K562 (cell line): ENCODE measurements at regions not wholly inside any gene's neighbourhood (a gene's known extent, or its start where the extent isn't known, plus 50 kb on each side); places are given as distances from the start of the nearest gene placed in this dataset.

ENCODE experiments used
- ATAC-seq: fragments of 200-7000 bp; cut with Tn5 transposase; 3 replicates; pipeline ENCODE4 v1.9.1; 2020; ENCODE audit warnings: moderate library complexity
- BruUV-seq: library from RNA; stranded (reverse); fragments of 400-500 nt; replicated peaks from 2 replicates; lab custom pipeline; 2021; lab: Mats Ljungman, UMichigan
- CTCF ChIA-PET: fragments of 300-600 bp; formaldehyde crosslinking; extraction: SDS; loops from one replicate; lab custom pipeline; 2021; ENCODE audit warnings: low intra/inter-chr PET ratio; lab: Yijun Ruan, JAX
- POLR2A ChIA-PET: fragments of 300-600, 350-650 bp; sonication (Branson Sonifier 250); formaldehyde crosslinking; extraction: SDS; loops from one replicate; lab custom pipeline; 2021; ENCODE audit warnings: antibody characterized with exemption, inconsistent platforms; lab: Yijun Ruan, JAX
- DNase-seq, 4 experiments: peaks; one replicate each; pipeline versions ENCODE4 v3.0.0 to v3.0.0-alpha.2; 2011 to 2018; ENCODE audit warnings: low spot score in 3 of 4, mixed read lengths in 3 of 4; ENCODE audit errors: extremely low read depth in 1 of 4
- FAIRE-seq: peaks from 2 replicates; lab custom pipeline; 2011; peaks lifted over from hg19 to GRCh38; lab: Jason Lieb, UNC
- H2AFZ ChIP-seq: 2 replicates; pipeline ENCODE4 v1.6.0; 2011; ENCODE audit warnings: low read depth, low read length, control low read depth, inconsistent platforms
- H3K27ac ChIP-seq: fragments of 200-600 bp; 3 replicates; pipeline ENCODE4 v1.8.0; 2011; ENCODE audit warnings: low read depth, mild to moderate bottlenecking, control low read depth, inconsistent platforms, low read length, moderate library complexity, mixed read lengths; ENCODE audit errors: extremely low read depth
- H3K27me3 ChIP-seq, 2 experiments: fragments of 300-600 bp in 1 of 2; 2 replicates in 1 of 2; 3 replicates in 1 of 2; pipeline versions ENCODE4 v1.6.0 to v1.8.0; 2011; ENCODE audit warnings: inconsistent platforms in 2 of 2, low read length in 2 of 2, mild to moderate bottlenecking in 1 of 2, mixed read lengths in 1 of 2, moderate library complexity in 1 of 2; ENCODE audit not compliant: control insufficient read depth in 2 of 2, insufficient read depth in 2 of 2
- H3K36me3 ChIP-seq: fragments of 300-600 bp; 3 replicates; pipeline ENCODE4 v1.8.0; 2011; ENCODE audit warnings: mild to moderate bottlenecking, low read length, inconsistent platforms; ENCODE audit not compliant: control insufficient read depth, insufficient read depth
- H3K4me1 ChIP-seq, 2 experiments: fragments of 200-600 bp in 1 of 2; replicated peaks in 1 of 2; 2 replicates in 1 of 2; 3 replicates in 1 of 2; pipeline versions ENCODE4 v1.5.1 to v1.8.0; 2011; ENCODE audit warnings: inconsistent platforms in 2 of 2, low read length in 2 of 2, mild to moderate bottlenecking in 1 of 2, mixed read lengths in 1 of 2, moderate library complexity in 1 of 2; ENCODE audit not compliant: control insufficient read depth in 2 of 2, insufficient read depth in 2 of 2
- H3K4me2 ChIP-seq: 2 replicates; pipeline ENCODE4 v1.6.1; 2011; ENCODE audit warnings: low read length, control low read depth, inconsistent platforms, mixed read lengths; ENCODE audit not compliant: insufficient read depth
- H3K4me3 ChIP-seq: fragments of 200-600 bp; sonication (generic), shearing (Covaris generic); 2 replicates; pipeline ENCODE4 v1.5.1; 2016; ENCODE audit warnings: control low read depth, inconsistent platforms
- H3K79me2 ChIP-seq: fragments of 200-600 bp; 3 replicates; pipeline ENCODE4 v1.8.0; 2011; ENCODE audit warnings: low read length, inconsistent platforms; ENCODE audit not compliant: control insufficient read depth, insufficient read depth
- H3K9ac ChIP-seq, 2 experiments: 2 replicates each; pipeline versions ENCODE4 v1.6.0 to v1.6.1; 2011; ENCODE audit warnings: low read depth in 2 of 2, low read length in 2 of 2, control low read depth in 1 of 2, inconsistent platforms in 1 of 2, mild to moderate bottlenecking in 1 of 2, mixed read lengths in 1 of 2; ENCODE audit not compliant: insufficient read depth in 1 of 2
- H3K9me1 ChIP-seq: one replicate; pipeline ENCODE4 v1.6.0; 2011; ENCODE audit warnings: inconsistent platforms, mild to moderate bottlenecking, low read length, moderate library complexity; ENCODE audit not compliant: control insufficient read depth, insufficient read depth
- H3K9me3 ChIP-seq: replicated peaks from 2 replicates; pipeline ENCODE4 v1.5.1; 2011; ENCODE audit warnings: low read depth, low read length, inconsistent platforms; ENCODE audit not compliant: control insufficient read depth, insufficient read depth
- H4K20me1 ChIP-seq: replicated peaks from 2 replicates; pipeline ENCODE4 v1.6.1; 2011; ENCODE audit warnings: low read length, inconsistent platforms, mixed read lengths; ENCODE audit not compliant: control insufficient read depth, insufficient read depth
- CBX5 ChIP-seq: IDR thresholded peaks from 2 replicates; pipeline ENCODE4 v1.6.1; 2014; ENCODE audit warnings: low read depth, borderline replicate concordance
- PHTF2 ChIP-seq: fragments of 250-450 bp; sonication (Bioruptor Pico); IDR thresholded peaks from 2 replicates; pipeline ENCODE4 v1.5.0; 2021; ENCODE audit warnings: mild to moderate bottlenecking
- RBM25 ChIP-seq: fragments of 200-400 bp; formaldehyde crosslinking; IDR thresholded peaks from 2 replicates; pipeline ENCODE4 v1.6.1; 2018; ENCODE audit warnings: low read length, low read depth, moderate library complexity; ENCODE audit not compliant: severe bottlenecking
- TARDBP ChIP-seq: fragments of 450-650 bp; IDR thresholded peaks from 2 replicates; pipeline ENCODE4 v1.6.1; 2016
- YY1 ChIP-seq, 3 experiments: IDR thresholded peaks; 2 replicates each; pipeline ENCODE4 v1.6.1; 2011; ENCODE audit warnings: low read length in 2 of 3, mild to moderate bottlenecking in 2 of 3, moderate library complexity in 2 of 3, borderline replicate concordance in 1 of 3, control low read depth in 1 of 3, low read depth in 1 of 3; ENCODE audit not compliant: insufficient read depth in 3 of 3, insufficient replicate concordance in 2 of 3, control insufficient read depth in 1 of 3, insufficient read length in 1 of 3; ENCODE audit errors: extremely low read depth in 1 of 3
- ZNF436 ChIP-seq: fragments of 250-450, 450-650 bp; sonication (Bioruptor Pico); formaldehyde crosslinking; IDR thresholded peaks from 2 replicates; pipeline ENCODE4 v1.7.0; 2020; ENCODE audit warnings: mild to moderate bottlenecking
- ZNF507 ChIP-seq: conservative IDR thresholded peaks from 2 replicates; pipeline ENCODE4 v1.6.1; 2017; ENCODE audit warnings: missing genetic modification characterization, missing compliant biosample characterization
- WGBS: fragments of 100-300 bp; shearing (Covaris generic); methylation state at CpG from one replicate; pipeline ENCODE4 v1.1.6; 2016; ENCODE audit warnings: low coverage, mixed read lengths; ENCODE audit not compliant: insufficient coverage; ENCODE audit errors: missing lambda C conversion rate; 5-methylcytosine and 5-hydroxymethylcytosine counted together
- in situ Hi-C: fragments of 300-500 bp; cut with MboI; formaldehyde crosslinking; loops from 4 replicates; pipeline ENCODE4 v1.15.0; 2018; ENCODE audit warnings: inconsistent platforms, mixed read lengths
- intact Hi-C: fragments of 100-400 bp; cut with micrococcal nuclease; formaldehyde crosslinking; loops from 2 replicates; pipeline ENCODE4 v1.14.2; 2022
- TF ChIP-seq, protein P1 (sequence below), 2 experiments: fragments of 450-650 bp; IDR thresholded peaks; 2 replicates each; pipeline ENCODE4 v1.6.1; 2018; ENCODE audit warnings: mild to moderate bottlenecking in 2 of 2, low read depth in 1 of 2; ENCODE audit not compliant: partially characterized antibody in 2 of 2
- TF ChIP-seq, protein P2 (sequence below): IDR thresholded peaks from 2 replicates; pipeline ENCODE4 v1.6.1; 2016; ENCODE audit warnings: missing genetic modification characterization, missing compliant biosample characterization

DNA sequence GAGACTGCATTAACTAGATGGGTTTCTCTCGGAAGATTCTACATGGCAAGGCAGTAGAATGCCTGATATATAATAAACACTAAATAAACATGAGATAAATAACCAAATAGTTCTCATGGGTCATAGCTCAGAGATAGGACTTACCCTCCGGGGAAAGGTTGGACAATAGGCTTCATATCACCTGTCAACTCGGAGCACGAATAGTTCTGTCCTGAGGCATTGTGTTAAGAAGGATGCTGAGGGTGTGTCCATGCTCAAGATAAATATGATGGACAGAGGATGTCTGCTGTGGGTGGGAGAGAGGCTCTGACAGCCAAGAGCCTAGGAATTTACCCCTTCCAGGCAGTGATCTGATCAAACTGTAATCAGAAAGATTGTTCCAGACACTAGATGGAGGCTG lies 474.0 kb downstream of the MIAT start:
- intact Hi-C loops = no loop called here
- TF ChIP-seq ZNF507 = no peak
- no peak for TF ChIP-seq ZNF436
- TF ChIP-seq PHTF2 (CRISPR knock-in tag) = no peak
- peak; percentile 53 for TF ChIP-seq RBM25
- ATAC-seq (no peak), DNase-seq (no peak), FAIRE-seq (no peak)
- Histone ChIP-seq H4K20me1 (no peaks in the 10 kb centered on the region; the same call in 1 of the 2 replicates), H3K27me3 (peaks cover 0 to 4% of the 10 kb centered on the region in 2 experiments; a peak in 1 of 5 replicates), H3K79me2 (no peaks in the 10 kb centered on the region), H2AFZ (no peak overlapping the region), H3K36me3 (no peaks in the 10 kb centered on the region), H3K9me3 (no peaks in the 10 kb centered on the region), H3K9me1 (no peaks in the 10 kb centered on the region), H3K4me2 (no peak overlapping the region), H3K27ac (no peak overlapping the region), H3K9ac (no peak overlapping the region), H3K4me1 (peaks cover 6 to 8% of the 10 kb centered on the region in 2 experiments; a peak in 4 of 5 replicates), H3K4me3 (no peak overlapping the region)
- in situ Hi-C loops = no loop called here
- POLR2A ChIA-PET = no interaction called here
- 2% methylated on average over 4 of the region's 4 CpGs for WGBS
- CTCF ChIA-PET = no interaction called here
- BruUV-seq = no TSS peak

DNA sequence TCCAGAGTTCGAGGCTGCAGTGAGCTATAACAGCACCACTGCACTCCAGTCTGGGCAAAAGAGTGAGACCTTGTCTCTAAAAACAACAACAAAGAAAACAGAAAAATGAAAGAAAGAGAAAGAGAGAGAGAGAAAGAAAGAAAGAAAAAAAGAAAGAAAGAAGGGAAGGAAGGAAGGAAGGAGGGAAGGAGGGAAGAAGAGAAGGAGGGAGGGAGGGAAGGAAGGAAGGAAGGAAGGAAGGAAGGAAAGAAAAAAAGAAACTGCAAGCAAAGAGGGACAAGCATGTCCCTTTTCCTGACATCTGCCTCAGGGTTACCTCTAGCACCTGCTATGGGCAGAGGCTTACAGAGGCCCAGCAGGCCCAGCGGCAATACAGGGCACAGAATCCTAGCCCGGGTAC lies 475.0 kb downstream of the MIAT start:
- peaks cover 6 to 8% of the 10 kb centered on the region in 2 experiments; a peak in 4 of 5 replicates for H3K4me1 ChIP-seq
- H3K4me3 ChIP-seq = no peak overlapping the region
- no peak overlapping the region for H3K9ac ChIP-seq
- no peak for ATAC-seq
- no peaks in the 10 kb centered on the region for H3K9me3 ChIP-seq
- no peak overlapping the region for H3K27ac ChIP-seq
- TF ChIP-seq TARDBP = no peak
- TF ChIP-seq CBX5 = no peak
- TF ChIP-seq, protein P1, sequence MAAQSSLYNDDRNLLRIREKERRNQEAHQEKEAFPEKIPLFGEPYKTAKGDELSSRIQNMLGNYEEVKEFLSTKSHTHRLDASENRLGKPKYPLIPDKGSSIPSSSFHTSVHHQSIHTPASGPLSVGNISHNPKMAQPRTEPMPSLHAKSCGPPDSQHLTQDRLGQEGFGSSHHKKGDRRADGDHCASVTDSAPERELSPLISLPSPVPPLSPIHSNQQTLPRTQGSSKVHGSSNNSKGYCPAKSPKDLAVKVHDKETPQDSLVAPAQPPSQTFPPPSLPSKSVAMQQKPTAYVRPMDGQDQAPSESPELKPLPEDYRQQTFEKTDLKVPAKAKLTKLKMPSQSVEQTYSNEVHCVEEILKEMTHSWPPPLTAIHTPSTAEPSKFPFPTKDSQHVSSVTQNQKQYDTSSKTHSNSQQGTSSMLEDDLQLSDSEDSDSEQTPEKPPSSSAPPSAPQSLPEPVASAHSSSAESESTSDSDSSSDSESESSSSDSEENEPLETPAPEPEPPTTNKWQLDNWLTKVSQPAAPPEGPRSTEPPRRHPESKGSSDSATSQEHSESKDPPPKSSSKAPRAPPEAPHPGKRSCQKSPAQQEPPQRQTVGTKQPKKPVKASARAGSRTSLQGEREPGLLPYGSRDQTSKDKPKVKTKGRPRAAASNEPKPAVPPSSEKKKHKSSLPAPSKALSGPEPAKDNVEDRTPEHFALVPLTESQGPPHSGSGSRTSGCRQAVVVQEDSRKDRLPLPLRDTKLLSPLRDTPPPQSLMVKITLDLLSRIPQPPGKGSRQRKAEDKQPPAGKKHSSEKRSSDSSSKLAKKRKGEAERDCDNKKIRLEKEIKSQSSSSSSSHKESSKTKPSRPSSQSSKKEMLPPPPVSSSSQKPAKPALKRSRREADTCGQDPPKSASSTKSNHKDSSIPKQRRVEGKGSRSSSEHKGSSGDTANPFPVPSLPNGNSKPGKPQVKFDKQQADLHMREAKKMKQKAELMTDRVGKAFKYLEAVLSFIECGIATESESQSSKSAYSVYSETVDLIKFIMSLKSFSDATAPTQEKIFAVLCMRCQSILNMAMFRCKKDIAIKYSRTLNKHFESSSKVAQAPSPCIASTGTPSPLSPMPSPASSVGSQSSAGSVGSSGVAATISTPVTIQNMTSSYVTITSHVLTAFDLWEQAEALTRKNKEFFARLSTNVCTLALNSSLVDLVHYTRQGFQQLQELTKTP (IDR thresholded peaks at IDR 0.05; ENCODE audit: low read depth in 1 of 2, partially characterized antibody in 2 of 2) = no peak
- TF ChIP-seq, protein P2, sequence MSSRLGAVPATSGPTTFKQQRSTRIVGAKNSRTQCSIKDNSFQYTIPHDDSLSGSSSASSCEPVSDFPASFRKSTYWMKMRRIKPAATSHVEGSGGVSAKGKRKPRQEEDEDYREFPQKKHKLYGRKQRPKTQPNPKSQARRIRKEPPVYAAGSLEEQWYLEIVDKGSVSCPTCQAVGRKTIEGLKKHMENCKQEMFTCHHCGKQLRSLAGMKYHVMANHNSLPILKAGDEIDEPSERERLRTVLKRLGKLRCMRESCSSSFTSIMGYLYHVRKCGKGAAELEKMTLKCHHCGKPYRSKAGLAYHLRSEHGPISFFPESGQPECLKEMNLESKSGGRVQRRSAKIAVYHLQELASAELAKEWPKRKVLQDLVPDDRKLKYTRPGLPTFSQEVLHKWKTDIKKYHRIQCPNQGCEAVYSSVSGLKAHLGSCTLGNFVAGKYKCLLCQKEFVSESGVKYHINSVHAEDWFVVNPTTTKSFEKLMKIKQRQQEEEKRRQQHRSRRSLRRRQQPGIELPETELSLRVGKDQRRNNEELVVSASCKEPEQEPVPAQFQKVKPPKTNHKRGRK (tag) = peak; percentile 80
- no peak for TF ChIP-seq YY1 (IDR thresholded peaks at IDR 0.05; ENCODE audit: borderline replicate concordance in 1 of 3, control insufficient read depth in 1 of 3, extremely low read depth in 1 of 3, insufficient read depth in 3 of 3, insufficient read length in 1 of 3, insufficient replicate concordance in 2 of 3, low read depth in 1 of 3, low read length in 2 of 3)
- H3K27me3 ChIP-seq = peaks cover 0 to 11% of the 10 kb centered on the region in 2 experiments; a peak in 1 of 5 replicates
- no peak overlapping the region for H2AFZ ChIP-seq
- 3% methylated on average over 3 of the region's 3 CpGs for WGBS
- H4K20me1 ChIP-seq = no peaks in the 10 kb centered on the region; the same call in 1 of the 2 replicates
- no peak for FAIRE-seq
- intact Hi-C loops = no loop called here
- no peak overlapping the region for H3K4me2 ChIP-seq
- POLR2A ChIA-PET = no interaction called here
- H3K36me3 ChIP-seq = no peaks in the 10 kb centered on the region
- no TSS peak for BruUV-seq
- no peaks in the 10 kb centered on the region for H3K79me2 ChIP-seq
- CTCF ChIA-PET = no interaction called here
- H3K9me1 ChIP-seq = no peaks in the 10 kb centered on the region
- no peak for DNase-seq
- in situ Hi-C loops = no loop called here
